OCI-M1 (cell line): ENCODE measurements at regions not wholly inside any gene's neighbourhood (a gene's known extent, or its start where the extent isn't known, plus 50 kb on each side); places are given as distances from the start of the nearest gene placed in this dataset.
"Not testable (repeated sequence)": the region's sequence is repeated elsewhere in the genome, so short reads cannot be mapped to it uniquely, and the experiment has no call there.

Source experiments
- DNase-seq: peaks from one replicate; lab custom pipeline; 2025; lab: John Stamatoyannopoulos, UW

- DNase-seq, result no peak
These were observed 218.5 kb downstream of the RPS29 start for GRCh38 chr14:49367696-49368095.

GRCh38 chr14:49366416-49366815 is 219.8 kb downstream of the RPS29 start:
- DNase-seq, result no peak

GRCh38 chr14:49364752-49365117 is 221.4 kb downstream of the RPS29 start:
- DNase-seq, result no peak

GRCh38 chr14:49363821-49364751 is 222.1 kb downstream of the RPS29 start:
- peak; percentile 58 for DNase-seq

GRCh38 chr14:49362916-49363315 is 223.3 kb downstream of the RPS29 start:
- DNase-seq, result no peak

GRCh38 chr14:49339130-49339529 is 247.1 kb downstream of the RPS29 start:
- DNase-seq, result no peak

- DNase-seq, result no peak
These were observed 266.4 kb downstream of the RPS29 start for GRCh38 chr14:49319810-49320209.

GRCh38 chr14:49315570-49315969 is 270.6 kb downstream of the RPS29 start:
- no peak for DNase-seq

GRCh38 chr14:49314737-49315136 is 271.4 kb downstream of the RPS29 start:
- no peak for DNase-seq

- no peak for DNase-seq
These were observed 273.1 kb downstream of the RPS29 start for GRCh38 chr14:49313108-49313507.

- DNase-seq, result no peak
These were observed 275.9 kb downstream of the RPS29 start for GRCh38 chr14:49310298-49310697.

- DNase-seq, result peak; percentile 39
These were observed 279.9 kb downstream of the RPS29 start for GRCh38 chr14:49306152-49306751.

GRCh38 chr14:49303946-49304516 is 282.1 kb downstream of the RPS29 start:
- DNase-seq, result peak; percentile 35

- DNase-seq, result no peak
These were observed 289.1 kb downstream of the RPS29 start for GRCh38 chr14:49297102-49297501.

GRCh38 chr14:49294621-49295148 is 291.5 kb downstream of the RPS29 start:
- DNase-seq, result no peak

GRCh38 chr14:49287004-49287403 is 299.2 kb downstream of the RPS29 start:
- no peak for DNase-seq

- DNase-seq, result no peak
These were observed 299.8 kb downstream of the RPS29 start for GRCh38 chr14:49286257-49286983.

GRCh38 chr14:49280566-49280965 is 305.6 kb downstream of the RPS29 start:
- DNase-seq, result no peak

GRCh38 chr14:49250517-49250916 is 335.7 kb downstream of the RPS29 start:
- no peak for DNase-seq

- DNase-seq, result no peak
These were observed 336.1 kb downstream of the RPS29 start for GRCh38 chr14:49250109-49250508.

- peak; percentile 2 for DNase-seq
These were observed 337.2 kb downstream of the RPS29 start for GRCh38 chr14:49249022-49249421.

GRCh38 chr14:49243777-49244176 is 342.4 kb downstream of the RPS29 start:
- DNase-seq, result not testable (repeated sequence)
